ENCODE measurements at regions not wholly inside any gene's neighbourhood (a gene's known extent, or its start where the extent isn't known, plus 50 kb on each side); places are given as distances from the start of the nearest gene placed in this dataset.

- TF ChIP-seq KLF16 (tag by site-specific recombination; IDR thresholded peaks at IDR 0.05) (no peak), ZBTB48 (tag by site-specific recombination; IDR thresholded peaks at IDR 0.05) (no peak), ZNF324 (tag by site-specific recombination; IDR thresholded peaks at IDR 0.05) (no peak), PRDM1 (tag by site-specific recombination; IDR thresholded peaks at IDR 0.05) (no peak)
Observed at GRCh38 chr9:26148128-26148527, 469.9 kb upstream of the TUSC1 start (continued).

DNA sequence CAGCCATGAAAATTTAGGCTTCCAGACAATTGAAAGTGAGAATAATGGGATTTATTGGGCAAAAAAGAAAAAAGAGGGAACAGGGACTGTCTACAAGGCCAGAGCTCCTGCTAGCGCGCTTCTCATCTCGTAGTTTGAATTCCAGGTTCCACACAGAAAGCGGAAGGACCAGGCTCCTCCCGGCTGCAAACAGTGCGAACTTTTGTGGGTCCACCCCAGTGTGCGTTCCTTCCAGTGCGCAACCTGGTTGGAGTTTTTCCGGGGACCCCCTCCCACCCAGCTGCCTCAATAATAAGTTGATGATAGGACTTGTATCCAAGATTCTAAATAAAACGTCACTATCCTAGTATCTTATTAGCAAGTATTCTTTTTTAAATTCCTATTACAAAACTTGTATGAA lies 467.7 kb upstream of the TUSC1 start:
- H3K27ac ChIP-seq (ENCODE audit: extremely low read depth, low read depth, low read length) = no peak overlapping the region
- no peaks in the 10 kb centered on the region for H3K36me3 ChIP-seq (ENCODE audit: control insufficient read depth in 2 of 2, insufficient read depth in 1 of 2, low read length in 2 of 2)
- ChIA-PET POLR2A (no interaction called here), CTCF (no interaction called here)
- no peak overlapping the region for H3K4me3 ChIP-seq (ENCODE audit: low read depth, low read length)
- no peaks in the 10 kb centered on the region for H3K9me3 ChIP-seq (ENCODE audit: control insufficient read depth, insufficient read depth, low read depth, low read length)
- TF ChIP-seq ZNF239 (tag by site-specific recombination; IDR thresholded peaks at IDR 0.05) = no peak
- TF ChIP-seq ZNF302 (tag by site-specific recombination; IDR thresholded peaks at IDR 0.05; ENCODE audit: low read depth) = no peak
- TF ChIP-seq ZNF558 (tag by site-specific recombination; IDR thresholded peaks at IDR 0.05) = no peak
- TF ChIP-seq ZNF785 (tag by site-specific recombination; IDR thresholded peaks at IDR 0.05) = no peak
- no peak for TF ChIP-seq ZNF596 (tag by site-specific recombination; IDR thresholded peaks at IDR 0.05)
- no peaks in the 10 kb centered on the region for H3K4me1 ChIP-seq (ENCODE audit: control insufficient read depth, insufficient read depth, low read length)

- POLR2A ChIA-PET = no interaction called here
Observed at GRCh38 chr9:26142631-26143030, 464.4 kb upstream of the TUSC1 start.

More at GRCh38 chr9:26142631-26143030, 464.4 kb upstream of the TUSC1 start:
- TF ChIP-seq, protein P1, sequence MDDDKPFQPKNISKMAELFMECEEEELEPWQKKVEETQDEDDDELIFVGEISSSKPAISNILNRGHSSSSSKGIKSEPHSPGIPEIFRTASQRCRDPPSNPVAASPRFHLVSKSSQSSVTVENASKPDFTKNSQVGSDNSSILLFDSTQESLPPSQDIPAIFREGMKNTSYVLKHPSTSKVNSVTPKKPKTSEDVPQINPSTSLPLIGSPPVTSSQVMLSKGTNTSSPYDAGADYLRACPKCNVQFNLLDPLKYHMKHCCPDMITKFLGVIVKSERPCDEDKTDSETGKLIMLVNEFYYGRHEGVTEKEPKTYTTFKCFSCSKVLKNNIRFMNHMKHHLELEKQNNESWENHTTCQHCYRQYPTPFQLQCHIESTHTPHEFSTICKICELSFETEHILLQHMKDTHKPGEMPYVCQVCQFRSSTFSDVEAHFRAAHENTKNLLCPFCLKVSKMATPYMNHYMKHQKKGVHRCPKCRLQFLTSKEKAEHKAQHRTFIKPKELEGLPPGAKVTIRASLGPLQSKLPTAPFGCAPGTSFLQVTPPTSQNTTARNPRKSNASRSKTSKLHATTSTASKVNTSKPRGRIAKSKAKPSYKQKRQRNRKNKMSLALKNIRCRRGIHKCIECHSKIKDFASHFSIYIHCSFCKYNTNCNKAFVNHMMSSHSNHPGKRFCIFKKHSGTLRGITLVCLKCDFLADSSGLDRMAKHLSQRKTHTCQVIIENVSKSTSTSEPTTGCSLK (tag by site-specific recombination; IDR thresholded peaks at IDR 0.05) = no peak
- TF ChIP-seq KLF7 (tag by site-specific recombination; IDR thresholded peaks at IDR 0.05; ENCODE audit: borderline replicate concordance) (no peak), ZNF16 (tag by site-specific recombination; IDR thresholded peaks at IDR 0.05; ENCODE audit: low read depth) (no peak), ZXDB (tag by site-specific recombination; IDR thresholded peaks at IDR 0.05) (no peak), ZNF555 (tag by site-specific recombination; conservative IDR thresholded peaks at IDR 0.05) (no peak), ZNF623 (tag by site-specific recombination; IDR thresholded peaks at IDR 0.05) (no peak), GLIS1 (tag by site-specific recombination; IDR thresholded peaks at IDR 0.05) (no peak), ZNF530 (tag by site-specific recombination; IDR thresholded peaks at IDR 0.05; ENCODE audit: low read depth) (no peak), ZNF24 (tag by site-specific recombination; IDR thresholded peaks at IDR 0.05) (no peak), ZNF311 (tag by site-specific recombination; IDR thresholded peaks at IDR 0.05; ENCODE audit: borderline replicate concordance) (no peak), MYNN (tag by site-specific recombination; IDR thresholded peaks at IDR 0.05; ENCODE audit: borderline replicate concordance) (no peak), ZFP37 (tag by site-specific recombination; IDR thresholded peaks at IDR 0.05) (no peak), ZNF121 (tag by site-specific recombination; IDR thresholded peaks at IDR 0.05) (no peak), ZSCAN30 (tag by site-specific recombination; IDR thresholded peaks at IDR 0.05) (no peak), ZBTB20 (tag by site-specific recombination; IDR thresholded peaks at IDR 0.05) (no peak), ZNF610 (tag by site-specific recombination; IDR thresholded peaks at IDR 0.05; ENCODE audit: borderline replicate concordance) (no peak), ZNF23 (tag by site-specific recombination; IDR thresholded peaks at IDR 0.05; ENCODE audit: borderline replicate concordance) (no peak)
- TF ChIP-seq, protein P2, sequence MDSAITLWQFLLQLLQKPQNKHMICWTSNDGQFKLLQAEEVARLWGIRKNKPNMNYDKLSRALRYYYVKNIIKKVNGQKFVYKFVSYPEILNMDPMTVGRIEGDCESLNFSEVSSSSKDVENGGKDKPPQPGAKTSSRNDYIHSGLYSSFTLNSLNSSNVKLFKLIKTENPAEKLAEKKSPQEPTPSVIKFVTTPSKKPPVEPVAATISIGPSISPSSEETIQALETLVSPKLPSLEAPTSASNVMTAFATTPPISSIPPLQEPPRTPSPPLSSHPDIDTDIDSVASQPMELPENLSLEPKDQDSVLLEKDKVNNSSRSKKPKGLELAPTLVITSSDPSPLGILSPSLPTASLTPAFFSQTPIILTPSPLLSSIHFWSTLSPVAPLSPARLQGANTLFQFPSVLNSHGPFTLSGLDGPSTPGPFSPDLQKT (IDR thresholded peaks at IDR 0.05; ENCODE audit: borderline replicate concordance, low read depth, low read length) = no peak
- TF ChIP-seq, protein P3, sequence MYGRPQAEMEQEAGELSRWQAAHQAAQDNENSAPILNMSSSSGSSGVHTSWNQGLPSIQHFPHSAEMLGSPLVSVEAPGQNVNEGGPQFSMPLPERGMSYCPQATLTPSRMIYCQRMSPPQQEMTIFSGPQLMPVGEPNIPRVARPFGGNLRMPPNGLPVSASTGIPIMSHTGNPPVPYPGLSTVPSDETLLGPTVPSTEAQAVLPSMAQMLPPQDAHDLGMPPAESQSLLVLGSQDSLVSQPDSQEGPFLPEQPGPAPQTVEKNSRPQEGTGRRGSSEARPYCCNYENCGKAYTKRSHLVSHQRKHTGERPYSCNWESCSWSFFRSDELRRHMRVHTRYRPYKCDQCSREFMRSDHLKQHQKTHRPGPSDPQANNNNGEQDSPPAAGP (tag by site-specific recombination; IDR thresholded peaks at IDR 0.05) = no peak
- TF ChIP-seq, protein P4, sequence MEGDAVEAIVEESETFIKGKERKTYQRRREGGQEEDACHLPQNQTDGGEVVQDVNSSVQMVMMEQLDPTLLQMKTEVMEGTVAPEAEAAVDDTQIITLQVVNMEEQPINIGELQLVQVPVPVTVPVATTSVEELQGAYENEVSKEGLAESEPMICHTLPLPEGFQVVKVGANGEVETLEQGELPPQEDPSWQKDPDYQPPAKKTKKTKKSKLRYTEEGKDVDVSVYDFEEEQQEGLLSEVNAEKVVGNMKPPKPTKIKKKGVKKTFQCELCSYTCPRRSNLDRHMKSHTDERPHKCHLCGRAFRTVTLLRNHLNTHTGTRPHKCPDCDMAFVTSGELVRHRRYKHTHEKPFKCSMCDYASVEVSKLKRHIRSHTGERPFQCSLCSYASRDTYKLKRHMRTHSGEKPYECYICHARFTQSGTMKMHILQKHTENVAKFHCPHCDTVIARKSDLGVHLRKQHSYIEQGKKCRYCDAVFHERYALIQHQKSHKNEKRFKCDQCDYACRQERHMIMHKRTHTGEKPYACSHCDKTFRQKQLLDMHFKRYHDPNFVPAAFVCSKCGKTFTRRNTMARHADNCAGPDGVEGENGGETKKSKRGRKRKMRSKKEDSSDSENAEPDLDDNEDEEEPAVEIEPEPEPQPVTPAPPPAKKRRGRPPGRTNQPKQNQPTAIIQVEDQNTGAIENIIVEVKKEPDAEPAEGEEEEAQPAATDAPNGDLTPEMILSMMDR (tag by site-specific recombination; IDR thresholded peaks at IDR 0.05) = no peak
- Histone ChIP-seq H3K4me3 (ENCODE audit: low read depth, low read length) (no peak overlapping the region), H3K9me3 (ENCODE audit: control insufficient read depth, insufficient read depth, low read depth, low read length) (no peaks in the 10 kb centered on the region), H3K36me3 (ENCODE audit: control insufficient read depth in 2 of 2, insufficient read depth in 1 of 2, low read length in 2 of 2) (no peaks in the 10 kb centered on the region), H3K27ac (ENCODE audit: extremely low read depth, low read depth, low read length) (no peak overlapping the region), H3K4me1 (ENCODE audit: control insufficient read depth, insufficient read depth, low read length) (no peaks in the 10 kb centered on the region)
- CTCF ChIA-PET = no interaction called here

Measured in HEK293 (cell line).